Stimulated activated CD8-positive, alpha-beta memory T cell treated with anti-CD3 and anti-CD28 coated beads, Interleukin-15, amount 100 ng/mL, for 4 hours (primary cell): ENCODE measurements at regions not wholly inside any gene's neighbourhood (a gene's known extent, or its start where the extent isn't known, plus 50 kb on each side); places are given as distances from the start of the nearest gene placed in this dataset.
"Not testable (repeated sequence)": the region's sequence is repeated elsewhere in the genome, so short reads cannot be mapped to it uniquely, and the experiment has no call there.

ENCODE experiments used
- DNase-seq, 2 donors: peaks; one replicate each; pipeline ENCODE4 v3.0.0-alpha.2; 2020; ENCODE audit warnings: low read depth in 2 of 2

DNA sequence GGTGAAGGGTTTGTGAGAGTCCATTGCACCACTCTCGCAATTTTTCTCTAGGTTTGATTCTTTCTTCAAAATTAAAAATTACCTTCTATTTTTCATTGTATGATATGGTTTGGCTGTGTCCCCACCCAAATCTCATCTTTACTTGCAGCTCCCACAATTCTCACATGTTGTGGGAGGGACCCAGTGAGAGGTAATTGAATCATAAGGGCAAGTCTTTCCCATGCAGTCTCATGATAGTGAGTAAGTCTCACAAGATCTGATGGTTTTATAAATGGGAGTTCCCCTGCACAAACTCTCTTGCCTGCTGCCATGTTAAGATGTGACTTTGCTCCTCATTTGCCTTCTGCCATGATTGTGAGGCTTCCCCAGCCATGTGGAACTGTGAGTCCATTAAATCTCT, 711.2 kb upstream of the AUTS2 start:
- DNase-seq = not testable (repeated sequence)

DNA sequence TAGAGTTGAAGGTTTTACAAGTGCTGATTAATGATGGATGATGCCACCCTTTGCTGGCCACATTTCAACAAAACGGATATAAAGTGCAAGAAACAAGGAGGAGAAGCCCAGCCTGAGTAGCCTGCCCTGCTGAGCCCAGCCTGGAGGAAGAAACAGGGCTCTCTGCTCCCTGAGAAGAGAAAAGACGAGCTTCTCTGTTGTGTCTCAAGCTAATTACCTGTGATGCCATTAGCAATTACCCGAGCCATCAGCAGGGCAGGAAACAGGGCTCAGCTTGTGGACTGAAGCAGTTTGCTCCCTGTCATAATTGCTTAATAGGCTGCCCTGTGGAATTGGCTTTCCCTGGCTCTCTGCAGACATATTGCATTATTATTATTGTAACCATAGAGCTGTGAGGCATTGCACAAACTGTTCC, 709.3 kb upstream of the AUTS2 start:
- DNase-seq = no peak

DNA sequence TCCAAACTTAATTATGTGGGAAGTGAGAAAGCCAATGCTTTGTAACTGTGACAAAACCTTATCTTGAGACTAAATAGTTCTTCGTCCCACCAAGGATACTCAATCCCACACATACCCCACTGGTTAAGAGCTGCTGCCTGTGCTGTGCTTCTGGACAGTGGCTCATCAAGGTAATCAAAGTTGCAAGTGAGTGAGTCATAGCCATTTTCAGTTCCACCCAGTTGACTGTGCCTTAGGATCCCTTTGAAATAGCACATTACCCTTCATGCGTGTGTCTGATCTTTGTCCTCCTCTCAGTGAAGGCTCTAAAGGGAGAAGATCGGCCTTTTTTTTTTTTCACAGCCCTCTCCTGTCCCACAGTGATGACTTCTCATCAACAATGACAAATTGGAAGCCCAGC, 706.0 kb upstream of the AUTS2 start:
- no peak for DNase-seq

DNA sequence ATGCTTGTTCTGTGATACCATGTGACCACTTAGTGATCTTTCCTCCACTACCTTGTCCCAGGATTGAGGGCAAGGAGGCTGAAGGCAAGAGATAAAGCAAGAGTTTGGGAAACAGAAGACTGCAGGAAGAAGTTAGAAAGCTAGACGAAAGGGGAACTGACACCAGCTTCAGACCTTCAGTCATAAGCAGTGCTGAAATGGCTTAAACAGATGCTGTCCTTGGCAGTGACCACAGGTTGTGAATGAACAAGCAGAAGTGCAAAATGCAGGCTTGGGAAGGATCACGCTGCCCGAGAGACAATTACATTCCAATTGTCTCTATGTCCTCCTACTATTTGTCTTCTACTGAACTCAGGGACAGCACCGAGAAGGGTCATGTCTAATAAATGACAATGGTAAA, 704.9 kb upstream of the AUTS2 start:
- DNase-seq = no peak

DNA sequence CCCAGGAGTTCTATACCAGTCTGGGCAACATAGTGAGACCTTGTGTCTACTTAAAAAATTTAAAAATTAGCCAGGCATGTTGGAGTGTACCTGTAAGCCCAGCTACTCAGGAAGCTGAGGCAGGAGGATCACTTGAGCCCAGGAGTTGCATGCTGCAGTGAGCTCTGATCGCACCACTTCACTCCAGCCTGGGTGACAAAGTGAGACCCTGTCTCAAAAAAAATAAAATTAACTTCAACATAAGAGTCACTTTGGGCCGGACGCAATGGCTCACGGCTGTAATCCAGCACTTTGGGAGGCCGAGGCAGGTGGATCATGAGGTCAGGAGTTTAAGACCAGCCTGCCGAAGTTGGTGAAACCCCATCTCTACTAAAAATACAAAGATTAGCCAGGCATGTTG, 699.1 kb upstream of the AUTS2 start:
- DNase-seq = not testable (repeated sequence)

DNA sequence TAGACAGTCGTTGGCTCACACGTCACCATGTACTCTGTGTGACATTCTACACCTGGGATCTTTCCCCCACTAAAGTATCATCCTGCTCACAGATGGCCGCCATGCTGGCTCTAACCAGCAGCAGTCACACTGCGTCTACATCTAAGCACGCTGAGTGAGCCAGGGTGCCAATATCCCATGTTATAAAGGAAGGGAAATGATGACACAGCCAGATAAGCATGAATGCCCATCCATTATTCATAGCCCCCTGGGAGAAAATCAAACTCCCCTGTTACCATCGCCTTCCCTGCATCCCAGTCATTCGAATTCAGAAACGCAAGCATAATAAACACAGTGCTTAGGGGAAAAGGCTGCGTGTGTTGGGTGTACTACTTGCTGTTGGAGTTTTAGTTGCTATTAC, 698.2 kb upstream of the AUTS2 start:
- DNase-seq = no peak

DNA sequence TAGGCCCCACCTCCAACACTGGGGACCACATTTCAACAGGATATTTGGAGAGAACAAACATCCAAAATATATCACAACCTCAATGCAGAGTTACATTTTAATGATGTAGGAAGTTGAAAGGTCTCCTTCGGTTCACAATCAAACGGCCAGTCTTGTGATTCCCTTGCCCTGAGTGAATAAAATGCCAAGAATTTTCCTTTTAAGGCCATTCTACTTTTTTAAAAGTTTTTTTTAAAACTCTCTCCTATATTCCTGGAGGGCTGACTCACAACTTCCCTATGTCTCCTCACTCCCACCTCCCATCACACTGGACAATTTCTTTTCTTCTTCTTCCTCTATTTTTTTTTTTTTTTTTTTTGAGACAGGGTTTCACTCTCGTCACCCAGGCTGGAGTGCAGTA, 693.6 kb upstream of the AUTS2 start:
- DNase-seq = no peak

DNA sequence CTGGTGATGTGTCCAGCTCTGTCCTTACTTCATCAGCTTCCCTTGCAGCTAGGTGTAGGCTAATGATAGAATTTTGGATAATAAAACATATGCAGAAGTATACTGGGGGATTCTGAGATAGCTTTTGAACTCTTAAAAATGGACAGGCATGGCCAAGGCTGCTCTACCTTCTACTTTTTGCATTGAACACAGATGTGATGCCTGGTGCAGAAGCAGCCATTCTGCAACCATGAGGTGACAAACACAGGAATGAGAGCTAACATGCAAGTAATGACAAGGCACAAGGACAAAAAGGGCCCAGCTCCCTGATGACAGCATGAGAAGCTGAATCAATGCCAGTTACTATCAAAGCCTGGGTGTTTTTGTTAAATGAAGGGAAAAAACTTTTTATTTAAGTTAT, 686.5 kb upstream of the AUTS2 start:
- no peak for DNase-seq

DNA sequence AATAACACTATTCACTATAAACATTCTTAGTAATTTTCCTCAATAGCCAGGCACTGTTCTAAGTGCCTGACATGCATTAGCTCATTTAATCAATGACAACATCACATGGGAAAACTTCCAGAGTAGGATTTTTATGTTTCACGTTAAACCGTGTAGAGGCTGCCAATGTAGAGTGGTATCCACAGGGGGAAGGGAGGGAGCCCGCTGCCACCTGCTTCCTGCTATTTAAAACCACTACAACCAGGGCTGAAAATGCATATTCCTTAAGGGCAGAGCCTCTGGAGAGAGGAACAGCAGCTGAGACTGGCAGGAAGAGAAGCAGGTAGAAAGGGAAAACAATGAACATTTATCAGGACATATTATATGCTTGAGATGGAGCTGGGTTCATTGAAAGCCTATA, 684.3 kb upstream of the AUTS2 start:
- no peak for DNase-seq

DNA sequence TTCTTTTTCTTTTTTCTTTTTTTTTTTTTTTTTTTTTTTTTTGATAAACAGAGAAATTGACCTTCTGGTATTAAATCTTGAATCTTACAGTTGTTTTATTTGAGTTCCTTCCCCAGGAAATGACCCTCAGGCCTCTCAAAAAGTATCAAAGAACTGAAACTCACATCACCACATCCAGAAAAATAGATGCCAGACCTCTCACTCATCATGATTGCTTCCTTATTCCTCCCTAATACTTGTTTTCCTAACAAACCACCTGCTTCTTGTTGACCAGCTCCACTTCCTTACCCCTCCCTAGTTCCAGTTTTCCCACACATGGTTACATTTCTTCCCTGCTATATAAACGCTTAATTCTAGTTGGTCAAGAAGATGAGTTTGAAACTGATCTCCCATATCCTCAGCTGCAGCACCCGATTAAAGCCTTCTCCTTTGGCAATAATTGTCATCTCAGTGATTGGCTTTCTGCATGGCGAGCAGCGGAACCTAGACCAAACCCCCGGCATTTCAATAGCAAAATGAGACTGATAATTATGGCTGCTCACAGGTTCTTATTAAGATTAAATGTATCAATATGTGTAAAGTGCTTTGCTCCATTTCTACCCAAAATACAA, 681.1 kb upstream of the AUTS2 start:
- DNase-seq = no peak

DNA sequence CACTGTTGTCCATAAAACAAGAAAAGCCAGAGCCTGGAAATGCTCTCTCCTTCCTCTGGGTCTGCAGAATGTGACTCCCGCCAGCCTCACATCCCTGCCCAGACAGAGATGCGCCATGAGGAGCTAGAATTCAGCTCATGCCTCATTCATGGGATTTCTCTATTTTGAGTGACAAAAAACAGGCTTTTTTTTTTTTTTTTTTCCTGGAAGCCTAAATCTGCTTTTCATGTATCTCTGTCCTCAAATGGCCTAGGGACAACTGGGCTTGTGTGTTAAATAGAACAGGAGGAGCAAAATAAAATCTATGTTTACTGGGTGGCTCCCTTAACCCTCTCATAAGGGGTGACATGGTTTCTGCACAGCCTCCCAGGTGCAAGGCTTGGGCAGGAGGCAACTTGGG, 679.7 kb upstream of the AUTS2 start:
- DNase-seq = no peak

DNA sequence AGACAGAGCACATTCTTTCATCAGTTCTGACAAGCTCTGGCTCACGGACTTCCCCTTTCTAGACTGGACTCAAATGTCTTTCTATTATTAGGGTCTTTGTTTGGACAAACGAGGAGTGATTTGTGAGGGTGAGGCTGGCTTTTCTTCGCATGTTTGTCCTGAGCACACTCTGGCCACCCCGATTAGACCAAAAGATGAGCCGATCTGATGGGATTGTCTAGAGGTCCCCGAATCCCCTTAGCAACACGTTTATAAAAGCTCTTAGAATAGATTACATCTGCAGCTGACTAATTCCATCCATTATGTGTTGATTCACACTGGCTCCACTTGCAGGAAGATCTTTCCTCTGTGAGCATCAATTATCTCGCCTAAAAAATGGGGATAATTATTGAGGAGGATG, 675.4 kb upstream of the AUTS2 start:
- no peak for DNase-seq

DNA sequence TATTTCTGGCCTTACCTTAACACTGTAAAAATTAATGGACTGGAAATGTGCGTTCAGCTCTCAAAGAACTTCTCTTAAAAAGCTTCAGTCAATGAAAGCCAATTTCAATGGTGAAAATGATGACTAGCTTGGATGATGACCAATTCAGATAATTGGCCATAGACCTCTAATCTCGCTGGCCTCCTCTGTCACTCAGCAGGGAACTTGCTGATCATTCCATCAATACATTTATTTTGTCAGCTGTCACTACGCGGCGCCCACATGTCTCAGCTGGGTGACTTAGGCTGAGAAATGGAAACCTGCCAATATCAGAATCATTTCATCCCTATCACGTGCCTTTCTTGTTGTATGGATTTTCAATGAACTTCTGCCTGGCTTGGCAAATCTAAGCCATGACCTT, 673.0 kb upstream of the AUTS2 start:
- DNase-seq = no peak

DNA sequence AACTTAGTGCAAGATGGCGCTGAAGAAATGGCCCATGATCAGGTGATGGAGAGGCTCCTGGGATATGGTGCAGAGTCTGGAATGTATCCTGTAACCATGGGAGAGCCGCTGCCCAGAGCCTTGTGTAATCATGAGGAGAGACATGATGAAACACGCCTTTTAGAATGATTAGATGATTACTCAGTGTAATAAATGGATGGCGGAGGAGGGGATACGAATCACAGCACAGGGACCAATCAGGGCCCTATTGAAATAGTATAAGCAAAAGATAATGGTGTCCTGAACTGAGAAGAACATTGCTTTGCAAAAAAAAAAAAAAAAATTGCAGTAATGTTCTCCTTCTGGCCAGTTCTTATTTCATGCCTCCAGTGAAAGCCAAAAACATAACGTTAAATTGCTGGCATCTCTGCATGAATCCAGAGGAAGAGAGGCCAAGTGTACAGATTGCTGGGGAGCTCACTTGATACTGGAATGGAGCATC, 668.5 kb upstream of the AUTS2 start:
- no peak for DNase-seq

DNA sequence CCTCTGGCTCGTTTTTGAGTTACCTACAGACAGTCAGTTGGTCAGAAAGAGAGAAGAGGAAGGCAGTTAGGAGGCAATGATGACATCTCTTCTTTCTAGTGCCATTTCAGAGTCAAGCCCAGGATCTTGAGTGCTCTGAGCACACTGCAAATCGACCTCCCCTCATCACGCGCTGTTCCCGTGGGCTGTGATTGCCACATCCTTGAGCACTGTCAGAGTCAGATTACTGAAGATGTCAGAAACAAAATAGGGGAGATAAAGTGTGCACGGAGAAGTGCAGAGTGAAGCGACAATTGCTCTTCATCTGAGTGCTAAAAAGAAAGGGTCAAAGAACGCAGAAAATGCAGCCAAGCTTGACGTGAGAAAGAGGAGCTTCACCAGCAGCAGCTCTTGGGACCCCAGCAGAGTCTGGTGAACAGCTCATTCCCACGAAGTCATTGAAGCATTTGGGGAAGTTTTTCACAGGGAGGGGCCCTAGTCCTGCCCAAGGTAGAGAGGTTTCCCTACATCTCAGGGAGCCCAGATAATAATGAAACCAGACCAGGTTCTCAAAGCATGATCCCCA, 661.7 kb upstream of the AUTS2 start:
- no peak for DNase-seq

DNA sequence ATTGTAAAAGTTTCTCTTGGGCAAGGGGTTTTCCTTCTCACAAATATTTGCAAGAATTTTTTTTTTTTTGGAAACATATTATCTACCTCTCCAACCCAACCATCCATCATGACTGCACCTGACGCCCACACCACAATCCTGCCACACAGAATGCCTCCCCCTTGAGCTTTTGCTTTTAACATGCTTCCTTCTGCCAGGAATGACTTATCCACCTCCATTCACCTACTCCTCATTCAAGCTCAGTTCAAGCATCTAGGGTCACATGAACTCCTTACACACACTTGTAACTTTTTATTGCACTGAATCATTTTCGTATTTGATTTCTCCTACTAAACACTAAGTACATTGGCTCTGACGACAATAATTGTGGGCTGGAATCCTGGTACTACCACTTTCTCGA, 660.1 kb upstream of the AUTS2 start:
- DNase-seq = no peak

DNA sequence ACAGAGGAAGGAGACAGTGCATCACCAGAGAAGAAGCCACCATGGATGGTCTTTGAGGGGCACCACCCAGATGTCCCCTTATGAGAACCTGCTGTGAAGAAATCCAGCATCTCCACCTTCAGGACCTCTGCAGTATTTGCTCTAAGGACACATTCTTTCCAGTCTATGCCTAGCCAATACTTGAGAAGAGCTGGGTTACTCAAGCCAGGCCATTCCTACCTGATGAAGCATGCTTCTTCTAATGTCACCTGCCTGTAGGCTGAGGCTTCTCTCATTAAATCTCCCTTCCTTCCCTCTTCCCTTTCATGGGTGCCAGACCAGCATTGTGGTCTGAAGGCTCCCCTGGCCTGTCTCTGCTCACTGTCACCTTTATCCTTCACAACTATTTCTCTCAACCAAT, 654.5 kb upstream of the AUTS2 start:
- DNase-seq = no peak

DNA sequence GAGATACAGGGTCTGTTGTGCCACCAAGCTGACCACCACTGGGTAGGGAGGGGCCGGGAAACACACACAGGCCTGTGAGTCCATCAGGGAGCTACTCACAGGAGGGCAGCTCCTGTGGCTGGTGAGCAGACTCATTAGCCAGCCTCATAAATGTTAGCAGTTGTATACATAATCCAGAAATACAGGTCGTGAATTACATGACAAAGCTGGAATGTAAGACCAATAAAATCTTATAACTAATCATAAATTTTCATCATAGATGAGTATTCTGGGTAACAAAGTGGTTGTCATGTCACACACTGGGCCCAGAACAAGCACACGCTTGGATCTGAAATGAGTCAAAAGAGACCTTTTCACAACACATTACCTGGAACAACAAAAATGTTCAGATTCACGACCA, 642.6 kb upstream of the AUTS2 start:
- no peak for DNase-seq

DNA sequence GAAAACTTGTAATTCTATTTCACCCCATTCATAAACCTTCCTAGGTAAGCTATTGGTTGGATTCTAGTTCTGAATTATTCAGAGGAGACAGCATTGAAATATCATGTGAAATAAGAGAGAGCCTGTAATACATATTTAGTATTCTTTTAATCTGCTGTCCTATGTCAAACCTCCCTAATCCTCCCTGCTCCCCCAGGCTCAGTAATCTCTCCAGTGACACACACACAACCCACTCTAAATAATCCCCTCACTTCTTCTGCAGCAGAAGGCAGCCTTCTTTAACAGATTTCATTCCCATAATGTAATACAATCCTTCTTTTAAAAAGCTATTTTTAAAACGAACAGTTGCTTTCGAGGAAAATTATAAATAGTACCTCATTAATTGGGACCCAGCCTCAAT, 639.7 kb upstream of the AUTS2 start:
- DNase-seq = no peak

DNA sequence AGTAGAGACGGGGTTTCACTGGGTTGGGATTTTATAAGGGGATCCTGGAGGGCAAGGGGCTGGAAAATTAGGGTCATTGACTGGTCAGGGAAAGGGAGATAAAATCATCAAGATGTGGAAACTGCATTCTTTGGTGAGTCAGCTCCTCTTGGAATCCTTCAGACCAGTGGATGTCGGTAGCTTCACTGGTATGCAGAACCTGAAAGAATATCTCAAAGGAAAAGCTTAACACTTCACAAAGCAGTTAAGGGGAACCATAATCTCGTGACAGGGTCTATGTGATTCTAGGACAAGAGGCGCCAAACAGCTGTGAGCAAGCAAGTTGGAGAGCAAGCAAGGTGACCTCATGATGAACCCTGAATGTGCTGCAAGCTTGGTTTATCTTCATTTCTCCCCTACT, 634.7 kb upstream of the AUTS2 start:
- DNase-seq = no peak

DNA sequence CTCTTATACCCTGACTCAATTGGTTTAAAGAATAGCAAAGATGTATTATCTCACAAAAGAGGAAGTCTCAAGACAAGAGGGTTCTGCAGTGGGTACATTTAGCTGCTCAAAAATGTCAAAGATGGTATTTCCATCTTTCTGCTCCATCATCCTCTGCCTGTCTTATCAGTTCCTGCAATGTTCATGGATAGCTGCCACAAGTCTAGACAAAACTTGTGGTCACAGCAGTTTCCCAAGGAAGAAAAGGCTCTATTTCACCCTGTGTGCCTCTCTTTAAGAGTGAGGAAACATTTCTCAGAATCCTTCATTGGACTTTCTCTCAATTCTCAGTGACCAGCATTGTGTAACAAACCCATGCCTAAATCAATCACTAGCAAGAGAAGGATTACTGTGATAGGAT, 634.2 kb upstream of the AUTS2 start:
- no peak for DNase-seq

DNA sequence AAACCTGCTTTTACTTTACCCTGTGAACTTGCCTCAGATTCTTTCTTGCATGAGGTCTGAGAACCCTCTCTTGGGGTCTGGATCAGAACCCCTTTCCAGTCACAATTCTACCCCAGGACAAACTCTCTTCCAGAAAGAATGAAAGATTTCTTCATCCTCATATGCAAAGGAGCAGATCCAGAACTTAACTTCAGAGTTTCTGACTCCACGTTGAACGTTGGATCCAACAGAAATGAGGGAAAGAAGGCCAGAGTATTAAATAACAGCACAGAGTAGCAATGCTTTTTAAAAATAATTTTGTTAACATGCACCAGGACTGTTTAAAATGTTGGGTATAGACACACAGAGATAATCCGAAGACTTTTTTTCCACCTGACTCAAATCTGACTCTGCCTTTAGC, 632.9 kb upstream of the AUTS2 start:
- no peak for DNase-seq

DNA sequence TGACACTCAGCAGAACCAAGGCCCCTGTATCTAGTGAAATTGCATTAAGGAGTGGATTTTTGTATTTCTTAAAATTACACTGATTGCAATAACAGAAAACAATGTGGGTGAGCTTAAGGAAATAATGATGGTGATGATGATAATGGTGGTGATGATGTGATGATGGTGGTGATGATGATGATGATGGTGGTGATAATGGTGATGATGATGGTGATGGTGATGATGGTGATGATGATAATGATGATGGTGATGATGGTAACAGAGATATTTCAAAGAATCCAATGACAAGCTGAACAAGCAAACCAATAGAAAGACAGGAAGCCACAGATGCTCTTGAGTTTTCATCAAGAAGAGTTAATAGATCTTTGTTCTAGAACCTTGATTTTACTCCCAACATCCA, 630.7 kb upstream of the AUTS2 start:
- no peak for DNase-seq

DNA sequence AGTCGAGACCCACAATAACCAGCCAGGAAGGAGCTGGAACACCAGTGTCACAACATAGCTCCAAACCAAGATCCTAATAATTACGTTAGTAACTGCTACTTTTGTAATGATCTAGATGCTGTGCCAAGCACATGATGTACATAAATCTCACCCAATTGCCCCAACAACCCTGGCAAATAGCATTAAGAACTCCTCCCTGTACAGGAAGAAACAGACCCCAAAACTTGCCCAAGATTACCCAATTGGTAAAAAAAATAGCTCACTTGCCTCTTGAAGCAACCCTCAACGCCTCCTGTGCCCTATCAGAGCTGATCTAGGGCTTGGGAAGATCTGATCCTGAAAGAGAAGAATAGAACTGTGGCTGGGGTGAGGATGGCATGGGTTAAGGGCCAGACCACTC, 628.7 kb upstream of the AUTS2 start:
- DNase-seq = no peak
